ENCODE measurements at regions not wholly inside any gene's neighbourhood (a gene's known extent, or its start where the extent isn't known, plus 50 kb on each side); places are given as distances from the start of the nearest gene placed in this dataset.
"Not testable (repeated sequence)": the region's sequence is repeated elsewhere in the genome, so short reads cannot be mapped to it uniquely, and the experiment has no call there.

GRCh38 chrX:128804828-128805227 is 718.5 kb downstream of the SMARCA1 start:
- H3K27me3 ChIP-seq (ENCODE audit: control insufficient read depth in 1 of 2, insufficient read depth in 2 of 2, low read length in 1 of 2) = no peaks in the 10 kb centered on the region
- 67 to 85% methylated on average over 2 of the region's 2 CpGs for WGBS, 2 donors
- H3K4me1 ChIP-seq (ENCODE audit: control insufficient read depth in 1 of 2, insufficient read depth in 2 of 2, low read length in 2 of 2) = no peaks in the 10 kb centered on the region
- intact Hi-C loops (cut with DNase I) = no loop called here
- DNase-seq = no peak
- H3K9me3 ChIP-seq (ENCODE audit: control insufficient read depth, low read length) = peaks cover 1% of the 10 kb centered on the region
- H3K27ac ChIP-seq (ENCODE audit: low read depth in 1 of 2, low read length in 2 of 2) = no peak overlapping the region
- no peak for ATAC-seq (ENCODE audit: low FRiP score)
- no peaks in the 10 kb centered on the region for H3K36me3 ChIP-seq (ENCODE audit: control insufficient read depth in 1 of 2, insufficient read depth in 2 of 2, low read length in 1 of 2)
- H3K4me3 ChIP-seq (ENCODE audit: low read length in 2 of 2) = no peak overlapping the region

- 34 to 56% methylated on average over 2 of the region's 2 CpGs for WGBS, 2 donors
- Histone ChIP-seq H3K4me1 (ENCODE audit: control insufficient read depth in 1 of 2, insufficient read depth in 2 of 2, low read length in 2 of 2) (no peaks in the 10 kb centered on the region), H3K9me3 (ENCODE audit: control insufficient read depth, low read length) (no peaks in the 10 kb centered on the region), H3K27me3 (ENCODE audit: control insufficient read depth in 1 of 2, insufficient read depth in 2 of 2, low read length in 1 of 2) (no peaks in the 10 kb centered on the region), H3K36me3 (ENCODE audit: control insufficient read depth in 1 of 2, insufficient read depth in 2 of 2, low read length in 1 of 2) (no peaks in the 10 kb centered on the region), H3K4me3 (ENCODE audit: low read length in 2 of 2) (no peak overlapping the region), H3K27ac (ENCODE audit: low read depth in 1 of 2, low read length in 2 of 2) (no peak overlapping the region)
- intact Hi-C loops (cut with DNase I) = no loop called here
- DNase-seq = no peak
- ATAC-seq (ENCODE audit: low FRiP score) = no peak
Measured at GRCh38 chrX:128800138-128800537, 723.2 kb downstream of the SMARCA1 start.

GRCh38 chrX:128783139-128783538 is 730.9 kb upstream of the ACTRT1 start:
- H3K9me3 ChIP-seq (ENCODE audit: control insufficient read depth, low read length); H3K4me3 ChIP-seq (ENCODE audit: low read length in 2 of 2); intact Hi-C loops (cut with DNase I); DNase-seq; H3K27me3 ChIP-seq (ENCODE audit: control insufficient read depth in 1 of 2, insufficient read depth in 2 of 2, low read length in 1 of 2); H3K27ac ChIP-seq (ENCODE audit: low read depth in 1 of 2, low read length in 2 of 2); H3K4me1 ChIP-seq (ENCODE audit: control insufficient read depth in 1 of 2, insufficient read depth in 2 of 2, low read length in 2 of 2); ATAC-seq (ENCODE audit: low FRiP score); H3K36me3 ChIP-seq (ENCODE audit: control insufficient read depth in 1 of 2, insufficient read depth in 2 of 2, low read length in 1 of 2): not testable (repeated sequence)
- WGBS, 2 donors = 36 to 69% methylated on average over 5 of the region's 6 CpGs

GRCh38 chrX:128781506-128781905 is 729.3 kb upstream of the ACTRT1 start:
- H3K27ac ChIP-seq (ENCODE audit: low read depth in 1 of 2, low read length in 2 of 2) = no peak overlapping the region
- ATAC-seq (ENCODE audit: low FRiP score) = no peak
- H3K9me3 ChIP-seq (ENCODE audit: control insufficient read depth, low read length) = no peaks in the 10 kb centered on the region
- DNase-seq = no peak
- no peaks in the 10 kb centered on the region for H3K4me1 ChIP-seq (ENCODE audit: control insufficient read depth in 1 of 2, insufficient read depth in 2 of 2, low read length in 2 of 2)
- H3K4me3 ChIP-seq (ENCODE audit: low read length in 2 of 2) = no peak overlapping the region
- no peaks in the 10 kb centered on the region for H3K27me3 ChIP-seq (ENCODE audit: control insufficient read depth in 1 of 2, insufficient read depth in 2 of 2, low read length in 1 of 2)
- intact Hi-C loops (cut with DNase I) = no loop called here
- WGBS, 2 donors = 33 to 83% methylated on average over 1 of the region's 1 CpG
- no peaks in the 10 kb centered on the region for H3K36me3 ChIP-seq (ENCODE audit: control insufficient read depth in 1 of 2, insufficient read depth in 2 of 2, low read length in 1 of 2)

- no peaks in the 10 kb centered on the region for H3K27me3 ChIP-seq (ENCODE audit: control insufficient read depth in 1 of 2, insufficient read depth in 2 of 2, low read length in 1 of 2)
Measured at GRCh38 chrX:128780934-128781333, 728.7 kb upstream of the ACTRT1 start.

GRCh38 chrX:128769495-128769894 is 717.3 kb upstream of the ACTRT1 start:
- 69 to 77% methylated on average over 2 of the region's 2 CpGs for WGBS, 2 donors
- intact Hi-C loops (cut with DNase I) = no loop called here
- H3K9me3 ChIP-seq (ENCODE audit: control insufficient read depth, low read length) = no peaks in the 10 kb centered on the region
- ATAC-seq (ENCODE audit: low FRiP score) (no peak), DNase-seq (no peak)
- H3K4me1 ChIP-seq (ENCODE audit: control insufficient read depth in 1 of 2, insufficient read depth in 2 of 2, low read length in 2 of 2) = no peaks in the 10 kb centered on the region
- no peak overlapping the region for H3K27ac ChIP-seq (ENCODE audit: low read depth in 1 of 2, low read length in 2 of 2)
- no peak overlapping the region for H3K4me3 ChIP-seq (ENCODE audit: low read length in 2 of 2)
- H3K36me3 ChIP-seq (ENCODE audit: control insufficient read depth in 1 of 2, insufficient read depth in 2 of 2, low read length in 1 of 2) = no peaks in the 10 kb centered on the region
- no peaks in the 10 kb centered on the region for H3K27me3 ChIP-seq (ENCODE audit: control insufficient read depth in 1 of 2, insufficient read depth in 2 of 2, low read length in 1 of 2)

More at GRCh38 chrX:128780934-128781333, 728.7 kb upstream of the ACTRT1 start:
- intact Hi-C loops (cut with DNase I) = no loop called here
- no peak overlapping the region for H3K27ac ChIP-seq (ENCODE audit: low read depth in 1 of 2, low read length in 2 of 2)
- 78 to 95% methylated on average over 5 of the region's 5 CpGs for WGBS, 2 donors
- H3K36me3 ChIP-seq (ENCODE audit: control insufficient read depth in 1 of 2, insufficient read depth in 2 of 2, low read length in 1 of 2) = no peaks in the 10 kb centered on the region
- ATAC-seq (ENCODE audit: low FRiP score) = no peak
- H3K4me3 ChIP-seq (ENCODE audit: low read length in 2 of 2) = no peak overlapping the region
- no peak for DNase-seq
- H3K9me3 ChIP-seq (ENCODE audit: control insufficient read depth, low read length) = no peaks in the 10 kb centered on the region
- no peaks in the 10 kb centered on the region for H3K4me1 ChIP-seq (ENCODE audit: control insufficient read depth in 1 of 2, insufficient read depth in 2 of 2, low read length in 2 of 2)

- H3K4me3 ChIP-seq (ENCODE audit: low read length in 2 of 2) = no peak overlapping the region
- intact Hi-C loops (cut with DNase I) = no loop called here
- DNase-seq (no peak), ATAC-seq (ENCODE audit: low FRiP score) (no peak)
- WGBS, 2 donors = 55 to 73% methylated on average over 3 of the region's 3 CpGs
- no peaks in the 10 kb centered on the region for H3K27me3 ChIP-seq (ENCODE audit: control insufficient read depth in 1 of 2, insufficient read depth in 2 of 2, low read length in 1 of 2)
- H3K9me3 ChIP-seq (ENCODE audit: control insufficient read depth, low read length) = no peaks in the 10 kb centered on the region
- no peaks in the 10 kb centered on the region for H3K36me3 ChIP-seq (ENCODE audit: control insufficient read depth in 1 of 2, insufficient read depth in 2 of 2, low read length in 1 of 2)
- H3K27ac ChIP-seq (ENCODE audit: low read depth in 1 of 2, low read length in 2 of 2) = no peak overlapping the region
- no peaks in the 10 kb centered on the region for H3K4me1 ChIP-seq (ENCODE audit: control insufficient read depth in 1 of 2, insufficient read depth in 2 of 2, low read length in 2 of 2)
Measured at GRCh38 chrX:128759745-128760144, 707.5 kb upstream of the ACTRT1 start.

GRCh38 chrX:128759177-128759576 is 707.0 kb upstream of the ACTRT1 start:
- Histone ChIP-seq H3K36me3 (ENCODE audit: control insufficient read depth in 1 of 2, insufficient read depth in 2 of 2, low read length in 1 of 2) (no peaks in the 10 kb centered on the region), H3K4me3 (ENCODE audit: low read length in 2 of 2) (no peak overlapping the region), H3K27ac (ENCODE audit: low read depth in 1 of 2, low read length in 2 of 2) (no peak overlapping the region), H3K9me3 (ENCODE audit: control insufficient read depth, low read length) (no peaks in the 10 kb centered on the region), H3K27me3 (ENCODE audit: control insufficient read depth in 1 of 2, insufficient read depth in 2 of 2, low read length in 1 of 2) (no peaks in the 10 kb centered on the region), H3K4me1 (ENCODE audit: control insufficient read depth in 1 of 2, insufficient read depth in 2 of 2, low read length in 2 of 2) (no peaks in the 10 kb centered on the region)
- DNase-seq = no peak
- intact Hi-C loops (cut with DNase I) = no loop called here
- no peak for ATAC-seq (ENCODE audit: low FRiP score)
- WGBS, 2 donors = 91 to 96% methylated on average over 1 of the region's 1 CpG

- H3K4me3 ChIP-seq (ENCODE audit: low read length in 2 of 2) = no peak overlapping the region
- intact Hi-C loops (cut with DNase I) = no loop called here
- H3K9me3 ChIP-seq (ENCODE audit: control insufficient read depth, low read length) = no peaks in the 10 kb centered on the region
- no peaks in the 10 kb centered on the region for H3K27me3 ChIP-seq (ENCODE audit: control insufficient read depth in 1 of 2, insufficient read depth in 2 of 2, low read length in 1 of 2)
- ATAC-seq (ENCODE audit: low FRiP score) = no peak
- H3K27ac ChIP-seq (ENCODE audit: low read depth in 1 of 2, low read length in 2 of 2) = no peak overlapping the region
- H3K36me3 ChIP-seq (ENCODE audit: control insufficient read depth in 1 of 2, insufficient read depth in 2 of 2, low read length in 1 of 2) = no peaks in the 10 kb centered on the region
- no peaks in the 10 kb centered on the region for H3K4me1 ChIP-seq (ENCODE audit: control insufficient read depth in 1 of 2, insufficient read depth in 2 of 2, low read length in 2 of 2)
- DNase-seq = no peak
Measured at GRCh38 chrX:128754130-128754529, 701.9 kb upstream of the ACTRT1 start.

All from aorta (tissue), 5 donors.